Progenitor cell of endocrine pancreas (in vitro differentiated cells): ENCODE measurements at regions not wholly inside any gene's neighbourhood (a gene's known extent, or its start where the extent isn't known, plus 50 kb on each side); places are given as distances from the start of the nearest gene placed in this dataset.

Experiments
- DNase-seq: peaks from one replicate; pipeline ENCODE4 v3.0.0; 2021; ENCODE audit warnings: low spot score; ENCODE audit not compliant: unreplicated experiment
- H3K27ac Mint-ChIP-seq: 2 replicates; pipeline ENCODE4 v1.8.0; 2021; ENCODE audit warnings: mild to moderate bottlenecking, moderate library complexity, mixed read lengths
- H3K27me3 Mint-ChIP-seq: 2 replicates; pipeline ENCODE4 v1.8.0; 2021; ENCODE audit warnings: mixed read lengths
- H3K36me3 Mint-ChIP-seq: 2 replicates; pipeline ENCODE4 v1.8.0; 2022; ENCODE audit warnings: mixed read lengths; ENCODE audit not compliant: insufficient read depth
- H3K4me1 Mint-ChIP-seq: 2 replicates; pipeline ENCODE4 v1.8.0; 2021; ENCODE audit warnings: low read depth, mixed read lengths
- H3K4me3 Mint-ChIP-seq: 2 replicates; pipeline ENCODE4 v1.8.0; 2021; ENCODE audit warnings: low read depth, mild to moderate bottlenecking, moderate library complexity, mixed read lengths
- H3K9me3 Mint-ChIP-seq: 2 replicates; pipeline ENCODE4 v1.8.0; 2021; ENCODE audit warnings: low read depth, mixed read lengths
- TF ChIP-seq, protein P1 (sequence below): fragments of 200-600 bp; sonication (generic); IDR thresholded peaks from one replicate; pipeline ENCODE4 v1.5.0; 2021; ENCODE audit warnings: antibody characterized with exemption, mild to moderate bottlenecking; ENCODE audit not compliant: unreplicated experiment

DNA sequence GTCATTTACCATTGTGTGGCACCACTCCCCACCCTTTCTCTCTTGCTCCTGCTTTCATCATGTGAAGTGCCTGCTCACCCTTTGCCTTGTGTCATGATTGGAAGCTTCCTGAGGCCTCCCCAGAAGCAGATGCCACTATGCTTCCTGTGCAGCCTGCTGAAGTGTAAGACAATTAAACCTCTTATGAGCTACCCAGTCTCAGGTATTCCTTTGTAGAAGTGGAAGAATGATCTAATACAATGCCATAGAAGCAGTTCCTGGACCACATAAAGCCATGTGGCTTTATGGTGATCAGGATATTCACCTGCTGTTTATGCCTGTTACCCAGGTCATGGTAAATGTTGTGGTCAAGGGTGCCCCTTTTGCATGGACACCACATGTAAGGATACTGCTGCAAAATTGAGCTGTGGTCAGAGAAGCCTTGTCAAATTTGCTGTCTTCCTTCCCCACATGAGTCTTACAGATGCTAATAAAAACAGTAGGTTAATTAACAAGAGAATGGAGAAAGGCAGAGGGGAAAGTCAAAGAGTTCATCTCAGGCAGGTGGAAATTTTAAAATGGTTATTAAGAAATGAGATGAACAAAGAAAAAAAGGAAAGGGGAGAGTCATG is 112.8 kb upstream of the IFNG-AS1 start:
- Mint-ChIP-seq H3K36me3 (no peaks in the 10 kb centered on the region), H3K4me1 (no peaks in the 10 kb centered on the region), H3K9me3 (no peaks in the 10 kb centered on the region), H3K4me3 (no peak overlapping the region), H3K27me3 (no peaks in the 10 kb centered on the region), H3K27ac (no peak overlapping the region)
- no peak for DNase-seq
- TF ChIP-seq, protein P1, sequence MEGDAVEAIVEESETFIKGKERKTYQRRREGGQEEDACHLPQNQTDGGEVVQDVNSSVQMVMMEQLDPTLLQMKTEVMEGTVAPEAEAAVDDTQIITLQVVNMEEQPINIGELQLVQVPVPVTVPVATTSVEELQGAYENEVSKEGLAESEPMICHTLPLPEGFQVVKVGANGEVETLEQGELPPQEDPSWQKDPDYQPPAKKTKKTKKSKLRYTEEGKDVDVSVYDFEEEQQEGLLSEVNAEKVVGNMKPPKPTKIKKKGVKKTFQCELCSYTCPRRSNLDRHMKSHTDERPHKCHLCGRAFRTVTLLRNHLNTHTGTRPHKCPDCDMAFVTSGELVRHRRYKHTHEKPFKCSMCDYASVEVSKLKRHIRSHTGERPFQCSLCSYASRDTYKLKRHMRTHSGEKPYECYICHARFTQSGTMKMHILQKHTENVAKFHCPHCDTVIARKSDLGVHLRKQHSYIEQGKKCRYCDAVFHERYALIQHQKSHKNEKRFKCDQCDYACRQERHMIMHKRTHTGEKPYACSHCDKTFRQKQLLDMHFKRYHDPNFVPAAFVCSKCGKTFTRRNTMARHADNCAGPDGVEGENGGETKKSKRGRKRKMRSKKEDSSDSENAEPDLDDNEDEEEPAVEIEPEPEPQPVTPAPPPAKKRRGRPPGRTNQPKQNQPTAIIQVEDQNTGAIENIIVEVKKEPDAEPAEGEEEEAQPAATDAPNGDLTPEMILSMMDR, result no peak

DNA sequence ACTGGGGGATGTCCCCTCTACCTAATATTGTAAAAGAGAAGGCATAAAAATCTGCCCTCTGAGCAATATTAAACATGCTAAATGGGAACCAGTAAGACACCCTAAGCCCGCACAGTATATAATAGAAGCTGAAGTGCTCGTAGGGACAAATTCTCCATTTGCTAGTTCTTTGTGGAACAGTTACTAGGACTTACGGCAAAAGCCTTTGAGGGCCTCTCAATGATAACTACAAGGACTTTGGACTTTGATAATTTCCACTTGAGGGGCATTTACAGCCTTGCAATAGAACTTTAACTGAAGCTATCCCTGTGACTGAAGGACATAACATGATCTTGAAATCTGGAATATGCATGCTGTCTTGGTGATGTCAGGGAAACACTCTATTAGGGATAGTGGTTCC is 111.5 kb upstream of the IFNG-AS1 start:
- Mint-ChIP-seq H3K4me1 (no peaks in the 10 kb centered on the region), H3K27ac (no peak overlapping the region), H3K27me3 (peaks cover 9% of the 10 kb centered on the region), H3K9me3 (no peaks in the 10 kb centered on the region), H3K36me3 (no peaks in the 10 kb centered on the region), H3K4me3 (no peak overlapping the region)
- TF ChIP-seq, protein P1, result no peak
- no peak for DNase-seq

DNA sequence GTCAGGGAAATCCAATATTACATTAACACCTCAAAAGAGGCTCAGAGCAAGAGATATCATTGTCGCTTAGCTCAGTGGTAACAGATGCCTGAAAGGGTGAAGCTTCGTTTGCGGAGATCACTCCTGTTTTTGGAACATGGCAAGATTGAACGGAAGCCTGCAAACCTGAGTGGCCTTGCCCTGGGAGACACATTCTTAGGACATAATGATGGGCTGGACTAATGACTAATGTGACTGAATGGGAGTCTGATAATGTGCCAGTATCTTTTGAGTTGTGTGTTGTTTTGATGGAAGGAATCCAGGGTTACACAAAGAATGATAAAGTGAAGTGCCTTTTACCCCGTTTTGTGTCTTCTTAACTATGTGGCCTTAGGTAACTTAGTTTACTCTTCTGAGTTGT is 109.3 kb upstream of the IFNG-AS1 start:
- Mint-ChIP-seq H3K4me1 (no peaks in the 10 kb centered on the region), H3K27ac (no peak overlapping the region), H3K36me3 (no peaks in the 10 kb centered on the region), H3K9me3 (no peaks in the 10 kb centered on the region), H3K4me3 (no peak overlapping the region), H3K27me3 (peaks cover 9% of the 10 kb centered on the region)
- TF ChIP-seq, protein P1, result no peak
- DNase-seq, result no peak

DNA sequence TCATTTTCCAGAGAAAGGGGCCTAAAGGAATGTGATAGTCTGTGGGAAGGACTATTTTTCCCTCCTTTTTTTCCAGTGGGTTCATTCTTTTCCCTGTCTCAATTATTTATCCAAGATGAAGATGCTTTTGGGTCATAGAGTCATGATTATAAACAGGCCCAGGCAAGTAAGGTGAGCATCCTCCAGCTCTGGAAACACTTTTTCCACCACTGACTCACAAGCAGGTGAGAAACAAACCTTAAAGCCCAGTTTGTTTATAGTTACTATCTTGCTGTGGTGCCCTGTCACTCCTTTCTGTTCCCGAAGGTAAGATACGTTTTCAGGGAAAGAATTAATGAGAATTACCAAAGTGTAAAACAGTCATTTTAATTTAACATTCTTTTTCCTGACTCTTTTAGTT is 107.7 kb upstream of the IFNG-AS1 start:
- no peak overlapping the region for H3K27ac Mint-ChIP-seq
- no peaks in the 10 kb centered on the region for H3K9me3 Mint-ChIP-seq
- no peaks in the 10 kb centered on the region for H3K36me3 Mint-ChIP-seq
- H3K27me3 Mint-ChIP-seq, result peaks cover 9% of the 10 kb centered on the region
- peaks cover 9% of the 10 kb centered on the region for H3K4me1 Mint-ChIP-seq
- no peak overlapping the region for H3K4me3 Mint-ChIP-seq
- no peak for DNase-seq
- TF ChIP-seq, protein P1, result no peak

DNA sequence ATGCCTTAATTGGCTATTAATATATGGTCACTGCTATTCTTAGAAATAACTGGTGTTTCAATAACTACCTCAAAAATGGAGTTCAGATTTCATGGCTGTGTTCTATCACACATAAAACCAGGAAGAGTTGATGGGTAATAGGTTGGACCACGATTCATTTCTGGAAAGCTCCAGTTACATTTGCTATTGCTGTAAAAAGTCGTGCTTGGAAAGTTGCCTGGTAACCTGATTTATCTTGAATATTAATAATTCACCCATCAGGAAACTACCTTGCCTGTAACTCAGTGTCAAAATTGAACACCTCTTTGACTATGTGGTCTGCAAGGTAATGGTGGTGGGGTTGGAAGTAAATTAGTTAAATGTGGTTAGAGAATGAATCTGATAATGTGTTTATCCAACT is 104.7 kb upstream of the IFNG-AS1 start:
- no peaks in the 10 kb centered on the region for H3K9me3 Mint-ChIP-seq

More for the DNA sequence above, 104.7 kb upstream of the IFNG-AS1 start:
- TF ChIP-seq, protein P1, result no peak
- Mint-ChIP-seq H3K27me3 (peaks cover 12% of the 10 kb centered on the region), H3K4me1 (peaks cover 13% of the 10 kb centered on the region), H3K27ac (no peak overlapping the region), H3K4me3 (no peak overlapping the region), H3K36me3 (no peaks in the 10 kb centered on the region)
- no peak for DNase-seq
